ENCODE measurements at regions not wholly inside any gene's neighbourhood (a gene's known extent, or its start where the extent isn't known, plus 50 kb on each side); places are given as distances from the start of the nearest gene placed in this dataset.
A peak's percentile ranks its signal among the peaks of the same experiment; 100 is the strongest.

DNA sequence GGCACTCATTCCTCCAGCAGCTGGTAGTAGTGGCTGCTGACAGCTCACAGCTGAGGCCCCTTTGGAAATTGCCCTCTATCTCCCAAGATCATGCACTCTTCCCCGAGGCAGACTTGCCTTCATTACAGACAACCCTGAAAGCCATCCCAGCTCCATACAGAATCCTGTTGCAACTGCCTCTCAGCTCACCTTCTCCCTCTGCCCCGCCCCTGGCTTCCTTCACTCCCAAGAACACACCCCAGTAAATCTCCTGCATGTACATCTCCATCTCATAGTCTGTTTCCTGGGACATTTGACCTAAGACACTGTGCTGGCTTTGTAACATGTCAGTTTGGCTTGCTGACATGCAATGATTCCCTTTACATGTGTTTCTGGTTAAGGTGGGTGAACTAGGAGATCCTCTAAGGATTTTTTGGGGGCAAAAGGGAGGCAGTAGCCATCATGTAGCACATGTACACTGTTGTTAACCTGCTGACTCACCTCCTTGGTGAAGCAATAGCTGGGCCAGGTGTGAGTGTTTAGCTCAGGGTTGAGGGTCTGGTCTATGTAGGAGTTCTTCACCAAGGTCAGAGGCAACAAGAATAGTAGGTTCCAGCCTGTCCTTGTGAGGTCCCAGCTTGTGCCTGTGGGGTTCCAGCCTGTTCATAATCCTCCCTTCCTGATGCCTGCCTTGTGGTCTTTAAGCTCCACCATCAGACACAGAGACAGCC lies 179.6 kb downstream of the CSNK2A3 start:
- Histone ChIP-seq H3K9ac (ENCODE audit: low read length in 2 of 2) (no peak overlapping the region), H3K9me3 (ENCODE audit: control insufficient read depth in 2 of 2, low read length in 2 of 2) (no peaks in the 10 kb centered on the region), H3K27me3 (ENCODE audit: control insufficient read depth in 1 of 2, insufficient read depth in 2 of 2, low read length in 2 of 2) (no peaks in the 10 kb centered on the region), H3K36me3 (ENCODE audit: control insufficient read depth in 2 of 2, insufficient read depth in 2 of 2, low read length in 2 of 2) (no peaks in the 10 kb centered on the region), H3K4me1 (ENCODE audit: control insufficient read depth, insufficient read depth, low read length) (peaks cover 20% of the 10 kb centered on the region), H3K4me3 (ENCODE audit: low read length in 2 of 2) (no peak overlapping the region), H3K27ac (ENCODE audit: low read length) (no peak overlapping the region)

DNA sequence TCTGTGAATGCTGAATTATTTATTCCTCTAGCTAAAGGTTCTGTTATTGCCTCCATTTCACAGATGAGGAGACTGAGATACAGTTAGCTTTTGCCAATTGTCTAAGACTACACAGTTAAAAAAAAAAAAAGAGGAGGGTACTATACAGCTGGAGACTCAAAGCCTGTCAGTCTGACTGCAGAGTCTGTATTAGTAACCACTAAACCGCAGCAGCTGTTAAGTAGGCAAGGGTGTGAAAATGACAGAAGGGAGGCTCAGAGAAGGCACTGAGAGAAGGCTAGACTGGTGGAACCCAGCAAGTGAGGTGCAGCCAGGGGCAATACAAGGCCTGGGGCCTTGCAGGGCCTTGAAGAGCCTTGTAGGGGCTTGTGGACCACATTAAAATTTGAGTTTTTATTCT lies 181.2 kb downstream of the CSNK2A3 start:
- H3K9ac ChIP-seq (ENCODE audit: low read length in 2 of 2), result peak overlapping the region in 1 of 2 donors; percentile 29
- no peaks in the 10 kb centered on the region for H3K9me3 ChIP-seq (ENCODE audit: control insufficient read depth in 2 of 2, low read length in 2 of 2)
- no peak overlapping the region for H3K4me3 ChIP-seq (ENCODE audit: low read length in 2 of 2)
- no peak overlapping the region for H3K27ac ChIP-seq (ENCODE audit: low read length)
- no peaks in the 10 kb centered on the region for H3K36me3 ChIP-seq (ENCODE audit: control insufficient read depth in 2 of 2, insufficient read depth in 2 of 2, low read length in 2 of 2)
- H3K27me3 ChIP-seq (ENCODE audit: control insufficient read depth in 1 of 2, insufficient read depth in 2 of 2, low read length in 2 of 2), result no peaks in the 10 kb centered on the region
- H3K4me1 ChIP-seq (ENCODE audit: control insufficient read depth, insufficient read depth, low read length), result peaks cover 15% of the 10 kb centered on the region

DNA sequence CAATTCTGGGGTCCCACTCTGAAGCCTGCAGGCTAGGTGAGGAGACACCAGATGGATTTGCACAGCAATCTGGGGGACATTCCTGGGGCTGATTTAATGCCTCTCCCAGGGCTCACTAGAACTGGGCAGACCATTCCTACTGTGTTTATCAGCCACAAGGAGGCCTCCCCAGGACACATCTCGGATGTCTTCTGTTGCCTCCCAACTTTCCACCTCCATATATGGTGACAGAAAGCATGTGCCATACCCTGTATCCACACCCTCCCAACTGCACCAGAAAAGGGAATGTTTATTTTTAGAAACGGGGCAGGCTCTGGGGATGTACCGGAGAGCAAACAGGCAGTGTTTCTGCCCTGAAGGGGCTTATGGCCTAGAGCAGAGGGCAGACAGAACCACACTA lies 181.8 kb downstream of the CSNK2A3 start:
- Histone ChIP-seq H3K4me1 (ENCODE audit: control insufficient read depth, insufficient read depth, low read length) (peaks cover 15% of the 10 kb centered on the region), H3K27me3 (ENCODE audit: control insufficient read depth in 1 of 2, insufficient read depth in 2 of 2, low read length in 2 of 2) (no peaks in the 10 kb centered on the region), H3K36me3 (ENCODE audit: control insufficient read depth in 2 of 2, insufficient read depth in 2 of 2, low read length in 2 of 2) (no peaks in the 10 kb centered on the region), H3K4me3 (ENCODE audit: low read length in 2 of 2) (peak overlapping the region; percentile 3 to 15), H3K9ac (ENCODE audit: low read length in 2 of 2) (peak overlapping the region in 1 of 2 donors; percentile 29), H3K9me3 (ENCODE audit: control insufficient read depth in 2 of 2, low read length in 2 of 2) (no peaks in the 10 kb centered on the region), H3K27ac (ENCODE audit: low read length) (no peak overlapping the region)

DNA sequence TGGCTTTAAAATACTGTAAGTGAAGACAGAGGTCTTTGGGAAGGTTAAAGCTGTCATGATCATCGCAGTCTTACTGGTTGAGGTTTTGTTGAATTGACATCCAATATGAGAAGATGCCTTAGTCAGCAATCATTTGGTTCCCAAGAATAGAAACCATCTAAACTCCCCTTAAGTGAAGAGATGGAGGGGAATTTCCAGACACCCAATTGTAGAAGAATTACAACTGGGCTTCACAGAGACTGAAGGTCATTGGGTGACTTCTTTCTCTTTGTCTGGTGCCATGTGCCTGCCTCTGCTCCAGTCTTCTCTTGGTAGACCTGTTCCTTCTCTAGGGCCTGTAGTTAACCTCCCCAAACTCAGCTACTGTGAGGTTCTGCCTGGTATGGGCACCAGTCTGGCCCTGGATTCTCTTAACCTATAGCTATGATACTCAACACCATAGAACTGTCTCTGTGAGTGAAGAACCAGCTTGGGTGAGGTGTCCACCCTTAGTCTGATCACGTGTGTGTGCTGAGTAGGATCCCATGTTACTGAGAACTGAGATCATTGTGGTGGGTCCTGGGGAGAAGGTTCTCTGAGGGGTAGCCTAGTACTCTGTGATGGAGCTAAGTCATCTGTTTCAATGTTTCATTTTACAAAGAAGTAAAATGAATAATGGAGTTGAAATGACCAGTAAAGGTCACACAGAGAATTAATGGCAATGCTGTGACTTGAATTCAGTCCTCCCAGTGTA lies 182.5 kb downstream of the CSNK2A3 start:
- Histone ChIP-seq H3K4me1 (ENCODE audit: control insufficient read depth, insufficient read depth, low read length) (peaks cover 15% of the 10 kb centered on the region), H3K9me3 (ENCODE audit: control insufficient read depth in 2 of 2, low read length in 2 of 2) (no peaks in the 10 kb centered on the region), H3K4me3 (ENCODE audit: low read length in 2 of 2) (peak overlapping the region in 1 of 2 donors; percentile 3), H3K36me3 (ENCODE audit: control insufficient read depth in 2 of 2, insufficient read depth in 2 of 2, low read length in 2 of 2) (no peaks in the 10 kb centered on the region), H3K9ac (ENCODE audit: low read length in 2 of 2) (no peak overlapping the region), H3K27me3 (ENCODE audit: control insufficient read depth in 1 of 2, insufficient read depth in 2 of 2, low read length in 2 of 2) (no peaks in the 10 kb centered on the region), H3K27ac (ENCODE audit: low read length) (no peak overlapping the region)

DNA sequence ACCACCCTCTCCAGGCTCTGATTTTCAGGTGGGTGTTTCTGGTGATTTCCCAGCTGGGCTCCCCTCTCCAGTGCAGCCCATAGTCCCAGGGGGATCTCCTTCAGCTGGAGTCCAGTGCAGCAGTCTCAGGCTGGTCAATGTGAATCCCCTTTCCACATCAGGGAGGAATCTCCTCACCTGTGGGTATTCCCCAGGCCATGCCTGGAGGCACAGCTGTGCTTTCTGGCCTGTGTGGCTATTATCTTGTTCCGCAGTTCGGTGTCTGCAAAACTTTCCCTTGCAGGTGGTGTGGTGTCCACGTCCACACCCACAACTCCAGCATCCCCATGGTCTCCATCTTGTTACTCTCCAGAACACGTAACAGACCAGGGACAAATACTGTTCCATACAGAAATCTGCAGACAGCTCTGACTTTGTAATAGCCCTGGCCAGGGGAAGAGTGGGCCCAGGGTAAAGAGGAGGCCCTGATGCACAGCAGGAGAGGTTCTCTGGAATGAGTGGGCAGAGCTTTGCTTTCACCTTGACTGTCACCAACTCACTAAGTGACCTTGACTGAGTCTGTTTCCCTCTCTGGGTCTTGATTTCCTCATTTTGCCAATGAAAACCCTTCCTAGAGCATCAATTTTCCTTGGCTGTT lies 183.2 kb downstream of the CSNK2A3 start:
- H3K9me3 ChIP-seq (ENCODE audit: control insufficient read depth in 2 of 2, low read length in 2 of 2), result no peaks in the 10 kb centered on the region
- no peak overlapping the region for H3K4me3 ChIP-seq (ENCODE audit: low read length in 2 of 2)
- H3K36me3 ChIP-seq (ENCODE audit: control insufficient read depth in 2 of 2, insufficient read depth in 2 of 2, low read length in 2 of 2), result no peaks in the 10 kb centered on the region
- no peak overlapping the region for H3K27ac ChIP-seq (ENCODE audit: low read length)
- H3K9ac ChIP-seq (ENCODE audit: low read length in 2 of 2), result no peak overlapping the region
- no peaks in the 10 kb centered on the region for H3K27me3 ChIP-seq (ENCODE audit: control insufficient read depth in 1 of 2, insufficient read depth in 2 of 2, low read length in 2 of 2)
- peaks cover 15% of the 10 kb centered on the region for H3K4me1 ChIP-seq (ENCODE audit: control insufficient read depth, insufficient read depth, low read length)

DNA sequence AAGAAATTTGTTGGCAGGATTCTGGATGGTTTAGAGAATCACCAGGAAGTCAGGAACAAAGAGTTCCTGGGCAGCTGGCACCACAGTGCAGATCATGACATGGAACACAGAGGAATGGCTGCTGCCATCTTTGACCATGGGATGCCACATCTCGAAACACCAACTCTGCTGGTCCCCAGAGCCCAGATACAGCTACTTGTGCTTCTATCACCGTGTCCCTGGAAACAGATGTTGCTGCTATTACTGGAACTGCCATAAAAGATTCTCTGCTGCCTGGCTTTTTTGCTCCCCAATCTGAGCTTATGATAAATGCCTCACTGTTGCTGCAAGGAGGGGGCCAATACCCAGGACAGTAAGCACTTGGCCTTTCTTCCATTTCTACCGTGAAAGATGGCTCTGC lies 185.2 kb downstream of the CSNK2A3 start:
- Histone ChIP-seq H3K27ac (ENCODE audit: low read length) (no peak overlapping the region), H3K36me3 (ENCODE audit: control insufficient read depth in 2 of 2, insufficient read depth in 2 of 2, low read length in 2 of 2) (no peaks in the 10 kb centered on the region)

DNA sequence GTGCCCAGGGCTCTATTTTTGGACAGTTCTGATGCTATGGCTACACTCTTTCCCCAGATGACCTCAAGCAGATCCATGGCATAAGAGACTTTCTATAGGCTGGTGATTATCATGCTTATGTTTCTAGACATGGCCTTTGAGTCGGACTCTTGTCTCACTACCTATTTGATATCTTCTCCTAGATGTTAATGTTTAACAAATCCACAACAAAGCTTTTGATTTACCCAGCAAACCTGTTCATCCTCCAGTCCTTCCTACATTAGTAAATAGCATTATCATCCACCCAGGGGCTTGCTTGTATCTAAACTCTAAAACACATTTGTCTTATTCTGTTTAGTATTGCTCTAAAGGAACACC lies 188.7 kb downstream of the CSNK2A3 start:
- H3K4me1 ChIP-seq (ENCODE audit: control insufficient read depth, insufficient read depth, low read length), result peaks cover 7% of the 10 kb centered on the region
- H3K4me3 ChIP-seq (ENCODE audit: low read length in 2 of 2), result no peak overlapping the region
- H3K27ac ChIP-seq (ENCODE audit: low read length), result no peak overlapping the region
- H3K9ac ChIP-seq (ENCODE audit: low read length in 2 of 2), result no peak overlapping the region
- no peaks in the 10 kb centered on the region for H3K9me3 ChIP-seq (ENCODE audit: control insufficient read depth in 2 of 2, low read length in 2 of 2)
- no peaks in the 10 kb centered on the region for H3K27me3 ChIP-seq (ENCODE audit: control insufficient read depth in 1 of 2, insufficient read depth in 2 of 2, low read length in 2 of 2)
- no peaks in the 10 kb centered on the region for H3K36me3 ChIP-seq (ENCODE audit: control insufficient read depth in 2 of 2, insufficient read depth in 2 of 2, low read length in 2 of 2)

More for the DNA sequence above, 185.2 kb downstream of the CSNK2A3 start:
- H3K4me1 ChIP-seq (ENCODE audit: control insufficient read depth, insufficient read depth, low read length), result peaks cover 22% of the 10 kb centered on the region
- H3K27me3 ChIP-seq (ENCODE audit: control insufficient read depth in 1 of 2, insufficient read depth in 2 of 2, low read length in 2 of 2), result no peaks in the 10 kb centered on the region
- no peak overlapping the region for H3K9ac ChIP-seq (ENCODE audit: low read length in 2 of 2)
- H3K4me3 ChIP-seq (ENCODE audit: low read length in 2 of 2), result no peak overlapping the region
- no peaks in the 10 kb centered on the region for H3K9me3 ChIP-seq (ENCODE audit: control insufficient read depth in 2 of 2, low read length in 2 of 2)

DNA sequence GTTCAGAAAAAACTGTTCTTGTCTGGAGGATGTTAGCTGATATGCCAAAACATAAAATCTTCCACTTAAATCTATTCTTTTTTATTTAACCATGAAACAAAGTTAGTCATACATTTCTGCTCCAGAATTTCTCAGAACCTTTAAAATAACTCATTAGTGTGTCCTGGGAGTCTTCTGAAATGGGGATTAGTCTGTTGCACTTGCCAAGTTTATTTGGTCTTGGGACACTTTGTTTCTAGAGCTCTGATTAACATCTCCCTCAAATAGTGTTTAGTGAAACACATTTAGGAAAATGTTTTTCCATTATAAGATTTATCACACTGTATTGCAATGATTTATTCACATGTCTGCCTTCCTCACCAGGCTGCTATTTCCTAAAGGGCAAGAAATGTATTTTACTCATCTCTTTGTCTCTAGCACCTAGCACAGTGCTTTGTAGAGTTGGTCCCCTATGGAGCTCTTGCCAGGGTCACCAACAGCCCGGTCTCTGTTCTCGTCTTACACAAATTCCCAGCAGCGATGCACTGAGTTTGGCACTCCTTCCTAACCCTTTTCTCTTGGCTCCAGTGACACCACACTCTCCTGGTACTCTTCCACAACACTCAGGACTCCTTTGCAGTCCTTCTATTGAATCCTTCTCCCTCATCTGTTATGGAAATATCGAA lies 189.2 kb downstream of the CSNK2A3 start:
- Histone ChIP-seq H3K27ac (ENCODE audit: low read length) (no peak overlapping the region), H3K36me3 (ENCODE audit: control insufficient read depth in 2 of 2, insufficient read depth in 2 of 2, low read length in 2 of 2) (no peaks in the 10 kb centered on the region), H3K27me3 (ENCODE audit: control insufficient read depth in 1 of 2, insufficient read depth in 2 of 2, low read length in 2 of 2) (no peaks in the 10 kb centered on the region), H3K9me3 (ENCODE audit: control insufficient read depth in 2 of 2, low read length in 2 of 2) (no peaks in the 10 kb centered on the region), H3K4me1 (ENCODE audit: control insufficient read depth, insufficient read depth, low read length) (peaks cover 7% of the 10 kb centered on the region), H3K4me3 (ENCODE audit: low read length in 2 of 2) (no peak overlapping the region), H3K9ac (ENCODE audit: low read length in 2 of 2) (no peak overlapping the region)

DNA sequence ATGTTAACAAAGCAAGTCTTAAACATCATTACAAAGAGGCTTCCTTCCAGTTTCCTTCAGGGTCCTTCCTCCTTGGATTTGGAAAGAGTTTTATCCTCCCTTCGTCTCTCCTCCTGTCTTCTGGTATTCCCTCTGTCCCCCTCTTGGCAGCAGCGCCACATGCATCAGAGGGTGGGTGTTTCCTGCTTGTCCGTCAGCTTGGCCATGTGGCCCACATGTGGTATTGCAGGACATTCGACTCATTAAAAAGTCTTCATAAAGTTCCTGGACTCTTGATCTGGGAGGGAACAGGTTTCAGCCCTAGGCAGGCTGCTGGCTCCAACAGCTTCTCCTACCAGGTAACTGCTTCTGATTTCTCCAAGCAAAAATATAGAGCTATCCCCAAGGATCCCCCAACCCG lies 189.8 kb downstream of the CSNK2A3 start:
- peaks cover 7% of the 10 kb centered on the region for H3K4me1 ChIP-seq (ENCODE audit: control insufficient read depth, insufficient read depth, low read length)
- H3K4me3 ChIP-seq (ENCODE audit: low read length in 2 of 2), result no peak overlapping the region
- no peaks in the 10 kb centered on the region for H3K9me3 ChIP-seq (ENCODE audit: control insufficient read depth in 2 of 2, low read length in 2 of 2)
- H3K9ac ChIP-seq (ENCODE audit: low read length in 2 of 2), result no peak overlapping the region
- H3K36me3 ChIP-seq (ENCODE audit: control insufficient read depth in 2 of 2, insufficient read depth in 2 of 2, low read length in 2 of 2), result no peaks in the 10 kb centered on the region
- H3K27ac ChIP-seq (ENCODE audit: low read length), result no peak overlapping the region
- H3K27me3 ChIP-seq (ENCODE audit: control insufficient read depth in 1 of 2, insufficient read depth in 2 of 2, low read length in 2 of 2), result no peaks in the 10 kb centered on the region

DNA sequence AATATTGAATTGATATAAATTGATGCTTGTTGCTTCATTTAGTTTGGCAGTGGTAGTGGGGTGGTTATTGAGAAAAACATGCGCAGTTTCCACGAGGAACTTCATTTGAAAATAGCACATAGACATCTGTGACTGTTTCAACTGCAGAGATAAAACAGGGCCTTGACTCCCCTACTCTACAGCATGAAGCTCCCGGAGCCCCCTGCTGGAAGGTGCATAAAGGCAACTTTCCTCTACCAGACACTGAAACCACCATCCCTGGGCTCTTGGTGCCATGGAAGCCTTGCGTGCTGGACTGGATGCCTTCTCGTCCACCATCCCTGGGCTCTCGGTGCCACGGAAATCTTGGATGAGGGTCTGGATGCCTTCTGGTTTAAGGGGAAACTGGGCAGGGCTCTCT lies 195.9 kb downstream of the CSNK2A3 start:
- Histone ChIP-seq H3K4me1 (ENCODE audit: control insufficient read depth, insufficient read depth, low read length) (peaks cover 3% of the 10 kb centered on the region), H3K27me3 (ENCODE audit: control insufficient read depth in 1 of 2, insufficient read depth in 2 of 2, low read length in 2 of 2) (peaks cover 0 to 2% of the 10 kb centered on the region in 2 donors), H3K9ac (ENCODE audit: low read length in 2 of 2) (no peak overlapping the region), H3K9me3 (ENCODE audit: control insufficient read depth in 2 of 2, low read length in 2 of 2) (no peaks in the 10 kb centered on the region), H3K36me3 (ENCODE audit: control insufficient read depth in 2 of 2, insufficient read depth in 2 of 2, low read length in 2 of 2) (no peaks in the 10 kb centered on the region), H3K4me3 (ENCODE audit: low read length in 2 of 2) (no peak overlapping the region), H3K27ac (ENCODE audit: low read length) (no peak overlapping the region)

Data from stomach smooth muscle (tissue), 2 donors.